H1 (cell line): ENCODE measurements at regions not wholly inside any gene's neighbourhood (a gene's known extent, or its start where the extent isn't known, plus 50 kb on each side); places are given as distances from the start of the nearest gene placed in this dataset.

Source experiments
- BACH1 ChIP-seq: IDR thresholded peaks from 2 replicates; pipeline ENCODE4 v1.6.1; 2012; ENCODE audit warnings: low read length, improper control_type of control experiment
- BCL11A ChIP-seq, 2 experiments: IDR thresholded peaks; one replicate each; pipeline ENCODE4 v1.6.1; 2011; ENCODE audit warnings: low read depth in 2 of 2, low read length in 2 of 2, mild to moderate bottlenecking in 2 of 2
- CEBPB ChIP-seq: IDR thresholded peaks from 2 replicates; pipeline ENCODE4 v1.6.1; 2012; ENCODE audit warnings: low read depth, low read length
- CHD2 ChIP-seq: IDR thresholded peaks from 2 replicates; pipeline ENCODE4 v1.6.1; 2012; ENCODE audit warnings: low read length, improper control_type of control experiment
- EP300 ChIP-seq, 2 experiments: IDR thresholded peaks; 1 replicate in 1 of 2; 2 replicates in 1 of 2; pipeline ENCODE4 v1.6.1; 2011 to 2012; ENCODE audit warnings: low read depth in 2 of 2, low read length in 2 of 2, mild to moderate bottlenecking in 2 of 2, borderline replicate concordance in 1 of 2, inconsistent platforms in 1 of 2, moderate library complexity in 1 of 2
- EZH2 ChIP-seq: fragments of 200-600 bp; sonication (generic); IDR thresholded peaks from 2 replicates; pipeline ENCODE4 v1.7.1; 2012; ENCODE audit warnings: low read depth, mild to moderate bottlenecking, moderate library complexity, low read length, inconsistent platforms; ENCODE audit not compliant: severe bottlenecking
- HDAC2 ChIP-seq, 2 experiments: fragments of 300-600 bp in 1 of 2; sonication (generic) in 1 of 2; IDR thresholded peaks; 2 replicates each; pipeline ENCODE4 v1.6.1; 2011 to 2012; ENCODE audit warnings: low read depth in 2 of 2, low read length in 2 of 2, mild to moderate bottlenecking in 2 of 2, moderate library complexity in 2 of 2, borderline replicate concordance in 1 of 2, inconsistent platforms in 1 of 2
- JUND ChIP-seq: IDR thresholded peaks from 2 replicates; pipeline ENCODE4 v1.6.1; 2011; ENCODE audit warnings: mild to moderate bottlenecking, improper control_type of control experiment, low read length
- MAFK ChIP-seq: IDR thresholded peaks from 2 replicates; pipeline ENCODE4 v1.6.1; 2012; ENCODE audit warnings: low read depth, mild to moderate bottlenecking, improper control_type of control experiment, low read length
- MAX ChIP-seq: IDR thresholded peaks from 2 replicates; pipeline ENCODE4 v1.6.1; 2012; ENCODE audit warnings: inconsistent platforms
- NRF1 ChIP-seq: IDR thresholded peaks from 2 replicates; pipeline ENCODE4 v1.6.1; 2011; ENCODE audit warnings: mild to moderate bottlenecking, low read depth, low read length, improper control_type of control experiment
- PHF8 ChIP-seq: fragments of 200-600 bp; sonication (generic); conservative IDR thresholded peaks from 2 replicates; pipeline ENCODE4 v1.7.1; 2012; ENCODE audit warnings: low read depth, mild to moderate bottlenecking, inconsistent platforms, low read length, moderate library complexity
- POLR2AphosphoS5 ChIP-seq: IDR thresholded peaks from 2 replicates; pipeline ENCODE4 v1.6.1; 2011; ENCODE audit warnings: low read depth, low read length
- RNF2 ChIP-seq: fragments of 200-900, 300-1000 bp; sonication (generic); IDR thresholded peaks from 2 replicates; pipeline ENCODE4 v1.7.1; 2016; ENCODE audit warnings: borderline replicate concordance, low read depth, mild to moderate bottlenecking, antibody characterized with exemption, low read length; ENCODE audit not compliant: poor library complexity, severe bottlenecking; ENCODE audit errors: missing control alignments
- SIN3A ChIP-seq, 2 experiments: IDR thresholded peaks in 1 of 2; conservative IDR thresholded peaks in 1 of 2; 2 replicates each; pipeline ENCODE4 v1.6.1; 2011 to 2012; ENCODE audit warnings: low read length in 2 of 2, improper control_type of control experiment in 1 of 2, low read depth in 1 of 2, mild to moderate bottlenecking in 1 of 2
- SP1 ChIP-seq: IDR thresholded peaks from 2 replicates; pipeline ENCODE4 v1.6.1; 2011; ENCODE audit warnings: low read depth, low read length
- SP4 ChIP-seq: IDR thresholded peaks from 2 replicates; pipeline ENCODE4 v1.6.1; 2012; ENCODE audit warnings: low read length, inconsistent platforms
- SUZ12 ChIP-seq: fragments of 200-600 bp; sonication (generic); IDR thresholded peaks from 2 replicates; pipeline ENCODE4 v1.6.1; 2012; ENCODE audit warnings: mild to moderate bottlenecking, inconsistent platforms, low read length, moderate library complexity, mixed read lengths
- TAF1 ChIP-seq: IDR thresholded peaks from 2 replicates; pipeline ENCODE4 v1.6.1; 2011; ENCODE audit warnings: mild to moderate bottlenecking, low read depth, low read length
- TAF7 ChIP-seq: optimal IDR thresholded peaks from 2 replicates; pipeline ENCODE3; 2011; ENCODE audit warnings: low read depth, mild to moderate bottlenecking, inconsistent platforms, low read length, moderate library complexity, borderline replicate concordance
- TBP ChIP-seq: IDR thresholded peaks from 2 replicates; pipeline ENCODE4 v1.6.1; 2011; ENCODE audit warnings: low read depth, low read length, improper control_type of control experiment
- YY1 ChIP-seq: IDR thresholded peaks from 2 replicates; pipeline ENCODE4 v1.6.1; 2011; ENCODE audit warnings: low read depth, mild to moderate bottlenecking, low read length
- ZNF274 ChIP-seq: IDR thresholded peaks from 2 replicates; pipeline ENCODE4 v1.7.0; 2012; ENCODE audit warnings: low read length, borderline replicate concordance; ENCODE audit errors: extremely low read depth

- TF ChIP-seq BACH1 (peak; percentile 95), ZNF274 (no peak), EP300 (IDR thresholded peaks at IDR 0.05; ENCODE audit: borderline replicate concordance in 1 of 2, low read depth in 2 of 2, low read length in 2 of 2) (no peak), SP4 (0 out of 2 replicates have a peak, but pooled peaks have one; percentile 86), CEBPB (peak; percentile 50; the same call in 1 of the 2 replicates), EZH2 (no peak), RNF2 (no peak), SP1 (peak; percentile 35; the same call in 1 of the 2 replicates), NRF1 (no peak; the same call in 1 of the 2 replicates), PHF8 (no peak), TAF1 (no peak), SUZ12 (no peak), CHD2 (peak; percentile 80), HDAC2 (IDR thresholded peaks at IDR 0.05; ENCODE audit: borderline replicate concordance in 1 of 2, low read depth in 2 of 2, low read length in 2 of 2) (peak in 1 of 2 experiments; percentile 41; a peak in 1 of 4 replicates), TBP (peak; percentile 99), MAFK (peak; percentile 88), TAF7 (peak; percentile 69), SIN3A (conservative IDR thresholded peaks at IDR 0.05 in 1 of 2, IDR thresholded peaks at IDR 0.05 in 1 of 2; ENCODE audit: low read depth in 1 of 2, low read length in 2 of 2) (peak in 1 of 2 experiments; percentile 88; a peak in 2 of 4 replicates), BCL11A (IDR thresholded peaks at IDR 0.05; ENCODE audit: low read depth in 2 of 2, low read length in 2 of 2) (no peak), YY1 (peak; percentile 55; the same call in 1 of the 2 replicates), MAX (peak; percentile 39; the same call in 1 of the 2 replicates), JUND (no peak), POLR2AphosphoS5 (peak; percentile 68)
Observed at GRCh38 chr1:148264374-148265276, 112.5 kb upstream of the NBPF11 start (continued).
